ENCODE measurements at regions not wholly inside any gene's neighbourhood (a gene's known extent, or its start where the extent isn't known, plus 50 kb on each side); places are given as distances from the start of the nearest gene placed in this dataset.
"Not testable (repeated sequence)": the region's sequence is repeated elsewhere in the genome, so short reads cannot be mapped to it uniquely, and the experiment has no call there.

DNA sequence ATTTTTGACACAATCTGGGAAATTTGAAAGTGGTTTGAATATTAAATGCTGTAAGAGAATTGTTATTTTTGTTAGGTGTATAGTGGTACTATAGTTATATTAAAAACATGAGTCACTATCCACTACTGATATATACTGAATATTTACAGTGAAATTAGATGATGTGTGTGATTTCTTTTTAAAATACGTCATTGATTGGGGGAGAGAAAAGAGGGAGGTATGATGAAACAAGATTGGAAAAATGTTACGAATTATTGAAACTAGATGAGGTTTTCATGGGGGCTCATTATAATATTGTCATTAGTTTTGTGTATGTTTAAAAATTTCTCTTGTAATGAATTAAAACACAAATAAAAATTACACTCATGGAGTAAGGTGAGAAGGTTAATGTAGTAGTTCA lies 571.4 kb downstream of the HTR7 start:
- no peak overlapping the region for H3K4me3 ChIP-seq (ENCODE audit: low read depth, low read length)
- TF ChIP-seq, protein P1, sequence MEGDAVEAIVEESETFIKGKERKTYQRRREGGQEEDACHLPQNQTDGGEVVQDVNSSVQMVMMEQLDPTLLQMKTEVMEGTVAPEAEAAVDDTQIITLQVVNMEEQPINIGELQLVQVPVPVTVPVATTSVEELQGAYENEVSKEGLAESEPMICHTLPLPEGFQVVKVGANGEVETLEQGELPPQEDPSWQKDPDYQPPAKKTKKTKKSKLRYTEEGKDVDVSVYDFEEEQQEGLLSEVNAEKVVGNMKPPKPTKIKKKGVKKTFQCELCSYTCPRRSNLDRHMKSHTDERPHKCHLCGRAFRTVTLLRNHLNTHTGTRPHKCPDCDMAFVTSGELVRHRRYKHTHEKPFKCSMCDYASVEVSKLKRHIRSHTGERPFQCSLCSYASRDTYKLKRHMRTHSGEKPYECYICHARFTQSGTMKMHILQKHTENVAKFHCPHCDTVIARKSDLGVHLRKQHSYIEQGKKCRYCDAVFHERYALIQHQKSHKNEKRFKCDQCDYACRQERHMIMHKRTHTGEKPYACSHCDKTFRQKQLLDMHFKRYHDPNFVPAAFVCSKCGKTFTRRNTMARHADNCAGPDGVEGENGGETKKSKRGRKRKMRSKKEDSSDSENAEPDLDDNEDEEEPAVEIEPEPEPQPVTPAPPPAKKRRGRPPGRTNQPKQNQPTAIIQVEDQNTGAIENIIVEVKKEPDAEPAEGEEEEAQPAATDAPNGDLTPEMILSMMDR (IDR thresholded peaks at IDR 0.05; ENCODE audit: borderline replicate concordance, insufficient read depth, low read depth, low read length) = no peak

DNA sequence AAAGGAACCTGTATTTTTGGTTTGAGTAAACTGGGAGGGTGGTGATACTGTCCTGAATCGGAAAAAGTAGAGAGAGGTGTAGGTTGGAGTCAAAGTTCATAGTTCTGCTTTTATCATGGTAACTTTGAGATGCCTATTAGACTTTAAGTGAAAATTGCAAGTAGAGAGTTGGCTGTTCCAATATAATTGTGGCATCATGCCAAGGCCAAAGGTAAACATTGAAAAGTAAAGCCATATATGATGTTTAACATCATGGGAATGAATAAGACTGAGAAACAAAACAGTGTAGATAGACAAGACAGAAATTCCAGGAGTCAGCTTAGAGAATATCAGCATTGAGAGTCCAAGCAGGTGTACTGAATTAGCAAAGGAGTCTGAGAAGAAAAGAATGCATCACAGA lies 570.9 kb downstream of the HTR7 start:
- H3K4me3 ChIP-seq (ENCODE audit: low read depth, low read length) = no peak overlapping the region
- TF ChIP-seq, protein P1 (IDR thresholded peaks at IDR 0.05; ENCODE audit: borderline replicate concordance, insufficient read depth, low read depth, low read length) = no peak

DNA sequence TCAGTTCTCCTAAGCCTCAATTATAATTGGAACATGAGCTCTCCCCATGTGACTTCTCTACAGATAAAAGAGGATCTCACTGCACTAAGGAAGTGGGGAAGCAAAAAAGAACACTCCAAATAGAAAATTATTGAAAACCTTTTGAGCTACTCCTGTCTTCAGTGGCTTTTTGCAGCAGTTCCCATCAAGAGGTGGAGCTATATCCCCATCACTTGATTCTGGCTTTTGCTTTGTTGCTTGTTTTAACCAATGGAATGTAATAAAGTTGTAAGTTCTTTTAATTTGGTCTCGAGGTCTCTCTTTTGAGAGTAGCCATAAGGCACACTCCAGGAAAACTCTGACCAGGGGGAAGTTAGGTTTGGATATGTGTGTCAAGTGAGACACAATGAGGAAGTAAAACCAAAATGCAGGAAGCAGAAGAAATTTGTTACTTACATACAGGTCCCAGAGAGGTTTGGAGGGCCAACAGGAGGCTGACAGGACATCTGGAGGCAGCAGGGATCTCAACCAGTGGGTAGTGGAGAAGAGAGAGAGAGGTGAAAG lies 569.4 kb downstream of the HTR7 start:
- no peak overlapping the region for H3K4me3 ChIP-seq (ENCODE audit: low read depth, low read length)

DNA sequence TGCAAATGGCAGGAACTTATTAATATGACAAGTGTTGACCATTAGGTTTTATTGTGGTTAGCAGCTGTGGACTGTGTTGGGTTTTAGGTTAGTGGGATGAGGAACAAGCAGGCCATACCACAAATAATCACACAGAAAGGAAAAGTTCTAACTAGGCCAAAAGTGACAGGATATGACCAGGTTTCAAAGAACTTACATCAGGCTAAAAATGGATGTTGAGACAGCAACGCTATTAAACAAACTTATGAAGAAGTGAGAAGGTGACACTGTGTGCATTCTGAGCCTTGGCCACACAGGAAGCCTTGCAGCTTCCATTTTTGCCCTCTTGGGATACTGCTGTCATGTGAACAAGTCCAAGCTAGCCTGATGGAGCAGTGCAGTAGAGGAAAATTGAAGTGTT lies 568.8 kb downstream of the HTR7 start:
- TF ChIP-seq, protein P1 (IDR thresholded peaks at IDR 0.05; ENCODE audit: borderline replicate concordance, insufficient read depth, low read depth, low read length) = no peak
- H3K4me3 ChIP-seq (ENCODE audit: low read depth, low read length) = no peak overlapping the region

More for the DNA sequence above, 569.4 kb downstream of the HTR7 start:
- TF ChIP-seq, protein P1 (IDR thresholded peaks at IDR 0.05; ENCODE audit: borderline replicate concordance, insufficient read depth, low read depth, low read length) = no peak

DNA sequence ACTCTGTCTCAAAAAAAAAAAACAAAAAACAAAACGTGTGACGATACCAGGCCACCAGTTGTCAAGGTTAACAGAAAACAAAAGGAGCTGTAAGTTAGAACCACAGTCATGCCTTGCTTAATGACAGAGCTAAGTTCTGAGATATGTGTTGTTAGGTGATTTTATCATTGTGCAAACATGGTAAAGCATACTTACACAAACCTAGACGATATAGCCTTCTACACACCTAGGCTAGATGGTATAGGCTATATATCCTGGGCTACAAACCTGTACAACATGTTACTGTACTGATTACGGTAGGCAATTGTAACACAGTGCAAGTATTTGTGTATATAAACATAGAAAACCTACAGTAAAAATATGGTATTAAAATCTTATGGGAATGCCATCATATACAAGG lies 564.2 kb downstream of the HTR7 start:
- no peak overlapping the region for H3K4me3 ChIP-seq (ENCODE audit: low read depth, low read length)
- TF ChIP-seq, protein P1 (IDR thresholded peaks at IDR 0.05; ENCODE audit: borderline replicate concordance, insufficient read depth, low read depth, low read length) = no peak

DNA sequence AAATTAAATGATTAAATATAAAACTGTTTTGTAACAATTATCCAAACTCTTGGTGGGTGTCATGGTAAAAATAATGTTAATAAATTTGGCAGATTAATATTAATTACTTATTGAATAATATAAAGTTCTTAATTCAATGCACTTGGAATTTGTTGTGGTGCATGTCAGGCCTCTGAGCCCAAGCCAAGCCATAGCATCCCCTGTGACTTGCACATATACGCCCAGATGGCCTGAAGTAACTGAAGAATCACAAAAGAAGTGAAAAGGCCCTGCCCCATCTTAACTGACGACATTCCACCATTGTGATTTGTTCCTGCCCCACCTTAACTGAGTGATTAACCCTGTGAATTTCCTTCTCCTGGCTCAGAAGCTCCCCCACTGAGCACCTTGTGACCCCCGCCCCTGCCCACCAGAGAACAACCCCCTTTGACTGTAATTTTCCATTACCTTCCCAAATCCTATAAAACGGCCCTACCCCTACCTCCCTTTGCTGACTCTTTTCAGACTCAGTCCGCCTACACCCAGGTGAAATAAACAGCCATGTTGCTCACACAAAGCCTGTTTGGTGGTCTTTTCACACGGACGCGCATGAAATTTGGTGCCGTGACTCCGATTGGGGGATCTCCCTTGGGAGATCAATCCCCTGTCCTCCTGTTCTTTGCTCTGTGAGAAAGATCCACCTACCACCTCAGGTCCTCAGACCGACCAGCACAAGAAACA lies 562.9 kb downstream of the HTR7 start:
- H3K4me3 ChIP-seq (ENCODE audit: low read depth, low read length) = not testable (repeated sequence)

DNA sequence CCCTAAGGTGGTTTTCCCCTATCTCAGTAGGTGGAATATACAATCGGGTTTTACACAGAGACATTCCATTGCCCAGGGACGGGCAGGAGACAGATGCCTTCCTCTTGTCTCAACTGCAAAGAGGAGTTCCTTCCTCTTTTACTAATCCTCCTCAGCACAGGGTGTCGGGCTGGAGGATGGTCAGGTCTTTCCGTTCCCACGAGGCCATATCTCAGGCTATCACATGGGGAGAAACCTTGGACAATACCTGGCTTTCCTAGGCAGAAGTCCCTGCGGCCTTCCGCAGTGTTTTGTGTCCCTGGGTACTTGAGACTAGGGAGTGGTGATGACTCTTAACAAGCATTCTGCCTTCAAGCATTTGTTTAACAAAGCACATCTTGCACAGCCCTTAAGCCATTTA lies 555.8 kb downstream of the HTR7 start:
- not testable (repeated sequence) for H3K4me3 ChIP-seq (ENCODE audit: low read depth, low read length)

DNA sequence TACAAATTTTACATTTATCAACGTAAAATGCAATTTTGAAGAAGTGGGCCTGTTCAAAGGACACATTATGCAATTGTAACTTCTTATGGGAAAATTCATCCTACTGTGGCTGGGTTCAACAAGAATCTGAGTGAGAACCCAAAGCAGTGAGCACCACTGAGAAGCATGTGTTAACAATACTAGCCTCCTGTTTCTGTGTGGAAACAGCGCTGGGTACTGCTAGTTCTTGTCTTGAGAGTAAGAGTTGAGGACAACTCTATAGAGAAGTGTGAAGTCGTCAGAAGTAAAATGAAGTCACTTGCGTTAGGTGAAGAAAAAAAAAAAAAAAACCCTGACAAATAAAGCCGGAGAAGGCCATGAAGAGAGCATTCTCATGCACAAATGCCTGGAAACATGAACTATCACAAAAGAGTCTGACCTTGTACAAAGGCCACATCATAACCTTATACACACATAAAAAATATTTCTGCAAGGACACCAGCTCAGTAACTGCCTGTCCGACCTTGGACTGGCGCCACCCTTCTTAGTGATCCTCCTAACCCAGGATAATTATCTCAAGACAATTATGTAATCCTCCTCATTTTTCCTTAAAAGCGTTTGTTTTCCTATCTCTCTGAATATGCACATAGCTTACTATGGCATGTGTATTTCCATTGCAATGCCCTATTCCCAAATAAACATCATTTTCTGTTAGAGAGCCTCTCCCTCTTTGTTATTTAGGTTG lies 554.9 kb downstream of the HTR7 start:
- TF ChIP-seq, protein P1 (IDR thresholded peaks at IDR 0.05; ENCODE audit: borderline replicate concordance, insufficient read depth, low read depth, low read length) = no peak

More for the DNA sequence above, 554.9 kb downstream of the HTR7 start:
- H3K4me3 ChIP-seq (ENCODE audit: low read depth, low read length) = no peak overlapping the region
